ENCODE measurements at regions not wholly inside any gene's neighbourhood (a gene's known extent, or its start where the extent isn't known, plus 50 kb on each side); places are given as distances from the start of the nearest gene placed in this dataset.

DNA sequence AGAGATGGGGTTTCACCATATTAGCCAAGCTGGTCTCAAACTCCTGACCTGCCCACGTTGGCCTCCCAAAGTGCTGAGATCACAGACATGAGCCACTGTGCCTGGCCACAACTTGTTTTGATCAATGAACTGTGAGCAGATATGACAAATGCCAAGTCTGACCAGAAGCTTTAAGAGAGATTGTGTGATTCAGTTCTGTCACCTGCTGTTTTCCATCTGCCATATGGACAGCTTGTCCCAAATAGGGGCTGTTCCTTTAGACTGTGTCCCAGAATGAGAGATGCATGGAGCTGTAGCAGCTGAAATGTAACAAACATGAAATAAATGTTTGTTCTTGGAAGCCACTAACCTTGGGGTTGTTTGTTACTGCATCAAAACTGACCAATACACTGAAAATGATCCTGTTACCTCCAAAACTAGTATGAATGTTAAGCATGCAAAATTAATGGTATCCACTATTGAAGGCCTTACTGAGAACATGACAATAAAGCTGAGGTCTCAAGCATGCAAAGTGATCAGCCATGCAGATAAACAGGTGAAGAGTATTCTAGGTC is 65.9 kb upstream of the MED13L start:
- TF ChIP-seq, protein P1, sequence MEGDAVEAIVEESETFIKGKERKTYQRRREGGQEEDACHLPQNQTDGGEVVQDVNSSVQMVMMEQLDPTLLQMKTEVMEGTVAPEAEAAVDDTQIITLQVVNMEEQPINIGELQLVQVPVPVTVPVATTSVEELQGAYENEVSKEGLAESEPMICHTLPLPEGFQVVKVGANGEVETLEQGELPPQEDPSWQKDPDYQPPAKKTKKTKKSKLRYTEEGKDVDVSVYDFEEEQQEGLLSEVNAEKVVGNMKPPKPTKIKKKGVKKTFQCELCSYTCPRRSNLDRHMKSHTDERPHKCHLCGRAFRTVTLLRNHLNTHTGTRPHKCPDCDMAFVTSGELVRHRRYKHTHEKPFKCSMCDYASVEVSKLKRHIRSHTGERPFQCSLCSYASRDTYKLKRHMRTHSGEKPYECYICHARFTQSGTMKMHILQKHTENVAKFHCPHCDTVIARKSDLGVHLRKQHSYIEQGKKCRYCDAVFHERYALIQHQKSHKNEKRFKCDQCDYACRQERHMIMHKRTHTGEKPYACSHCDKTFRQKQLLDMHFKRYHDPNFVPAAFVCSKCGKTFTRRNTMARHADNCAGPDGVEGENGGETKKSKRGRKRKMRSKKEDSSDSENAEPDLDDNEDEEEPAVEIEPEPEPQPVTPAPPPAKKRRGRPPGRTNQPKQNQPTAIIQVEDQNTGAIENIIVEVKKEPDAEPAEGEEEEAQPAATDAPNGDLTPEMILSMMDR (optimal IDR thresholded peaks at IDR 0.05 in 1 of 3, IDR thresholded peaks at IDR 0.05 in 1 of 3, conservative IDR thresholded peaks at IDR 0.05 in 1 of 3; ENCODE audit: extremely low read depth in 1 of 3, insufficient read depth in 2 of 3, low read length in 3 of 3): no peak
- no peak for TF ChIP-seq EZH2 (IDR thresholded peaks at IDR 0.05; ENCODE audit: low read length)
- Histone ChIP-seq H3K9ac (ENCODE audit: control insufficient read depth, extremely low read depth, insufficient read depth, low read length) (no peak overlapping the region), H3K9me1 (ENCODE audit: control insufficient read depth, extremely low read depth, insufficient read depth, low read length) (no peaks in the 10 kb centered on the region), H3K36me3 (ENCODE audit: control insufficient read depth in 2 of 2, extremely low read depth in 1 of 2, insufficient read depth in 2 of 2, low read length in 2 of 2) (no peaks in the 10 kb centered on the region), H3K79me2 (ENCODE audit: control insufficient read depth, insufficient read depth, low read length) (no peaks in the 10 kb centered on the region), H3K27me3 (ENCODE audit: control insufficient read depth, extremely low read depth, insufficient read depth, low read length) (no peaks in the 10 kb centered on the region), H4K20me1 (ENCODE audit: control insufficient read depth, extremely low read depth, insufficient read depth, low read length) (no peaks in the 10 kb centered on the region), H3K27ac (ENCODE audit: control insufficient read depth, insufficient read depth, low read length) (no peak overlapping the region), H3K4me2 (ENCODE audit: control insufficient read depth, extremely low read depth, insufficient read depth, low read depth, low read length) (no peak overlapping the region), H3K4me1 (ENCODE audit: control insufficient read depth, extremely low read depth, insufficient read depth, low read length) (no peaks in the 10 kb centered on the region), H3K9me3 (ENCODE audit: control insufficient read depth, low read depth, low read length) (no peaks in the 10 kb centered on the region), H2AFZ (ENCODE audit: control insufficient read depth, low read length) (no peak overlapping the region), H3K4me3 (ENCODE audit: control insufficient read depth in 2 of 3, extremely low read depth in 1 of 3, insufficient read depth in 2 of 3, low read depth in 1 of 3, low read length in 3 of 3) (no peak overlapping the region)
- FAIRE-seq (no peak), DNase-seq (ENCODE audit: low read depth, low spot score) (no peak)
- dilution Hi-C loops (cut with MboI; ENCODE audit: extremely low pct_ligation_motif_present, low sequenced_read_pairs): no loop called here

DNA sequence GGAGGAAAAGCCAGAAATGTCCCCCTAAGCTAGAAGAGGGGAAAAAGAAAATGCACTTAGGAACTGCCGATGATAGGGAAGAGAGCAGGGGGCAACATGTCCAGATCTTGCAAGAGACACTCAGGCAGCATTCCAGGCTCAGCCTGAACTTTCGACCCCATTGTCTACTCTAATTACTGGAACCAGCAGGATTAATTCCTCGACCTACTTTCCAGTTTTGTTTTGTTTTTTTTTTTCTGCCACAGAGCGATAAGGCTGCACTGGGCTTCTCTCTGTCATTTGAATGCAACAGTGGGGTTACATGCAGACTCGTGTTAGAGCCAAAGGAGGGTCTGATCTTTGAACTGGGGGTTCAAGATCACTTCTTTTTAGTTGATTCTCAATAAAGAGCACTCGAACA is 68.7 kb upstream of the MED13L start:
- dilution Hi-C loops (cut with MboI; ENCODE audit: extremely low pct_ligation_motif_present, low sequenced_read_pairs): no loop called here
- Histone ChIP-seq H3K9me3 (ENCODE audit: control insufficient read depth, low read depth, low read length) (no peaks in the 10 kb centered on the region), H3K4me1 (ENCODE audit: control insufficient read depth, extremely low read depth, insufficient read depth, low read length) (no peaks in the 10 kb centered on the region), H3K27ac (ENCODE audit: control insufficient read depth, insufficient read depth, low read length) (no peak overlapping the region), H2AFZ (ENCODE audit: control insufficient read depth, low read length) (no peak overlapping the region), H3K9ac (ENCODE audit: control insufficient read depth, extremely low read depth, insufficient read depth, low read length) (no peak overlapping the region), H3K79me2 (ENCODE audit: control insufficient read depth, insufficient read depth, low read length) (no peaks in the 10 kb centered on the region), H3K36me3 (ENCODE audit: control insufficient read depth in 2 of 2, extremely low read depth in 1 of 2, insufficient read depth in 2 of 2, low read length in 2 of 2) (no peaks in the 10 kb centered on the region), H3K4me3 (ENCODE audit: control insufficient read depth in 2 of 3, extremely low read depth in 1 of 3, insufficient read depth in 2 of 3, low read depth in 1 of 3, low read length in 3 of 3) (no peak overlapping the region), H3K4me2 (ENCODE audit: control insufficient read depth, extremely low read depth, insufficient read depth, low read depth, low read length) (no peak overlapping the region), H3K27me3 (ENCODE audit: control insufficient read depth, extremely low read depth, insufficient read depth, low read length) (no peaks in the 10 kb centered on the region), H4K20me1 (ENCODE audit: control insufficient read depth, extremely low read depth, insufficient read depth, low read length) (no peaks in the 10 kb centered on the region), H3K9me1 (ENCODE audit: control insufficient read depth, extremely low read depth, insufficient read depth, low read length) (no peaks in the 10 kb centered on the region)
- DNase-seq (ENCODE audit: low read depth, low spot score) (no peak), FAIRE-seq (no peak)
- TF ChIP-seq EZH2 (IDR thresholded peaks at IDR 0.05; ENCODE audit: low read length): no peak
- TF ChIP-seq, protein P1 (optimal IDR thresholded peaks at IDR 0.05 in 1 of 3, IDR thresholded peaks at IDR 0.05 in 1 of 3, conservative IDR thresholded peaks at IDR 0.05 in 1 of 3; ENCODE audit: extremely low read depth in 1 of 3, insufficient read depth in 2 of 3, low read length in 3 of 3): no peak
